IgD-negative memory B cell (primary cell): ENCODE measurements at regions not wholly inside any gene's neighbourhood (a gene's known extent, or its start where the extent isn't known, plus 50 kb on each side); places are given as distances from the start of the nearest gene placed in this dataset.

Source experiments
- H3K27ac Mint-ChIP-seq, 3 donors: one replicate each; pipeline ENCODE4 v1.8.0; 2020 to 2022; ENCODE audit warnings: mild to moderate bottlenecking in 3 of 3, mixed read lengths in 3 of 3, moderate library complexity in 1 of 3
- H3K27me3 Mint-ChIP-seq: one replicate; pipeline ENCODE4 v1.8.0; 2021; ENCODE audit warnings: mixed read lengths
- H3K36me3 Mint-ChIP-seq: one replicate; pipeline ENCODE4 v1.8.0; 2020; ENCODE audit warnings: mild to moderate bottlenecking, mixed read lengths
- H3K4me1 Mint-ChIP-seq, 3 donors: one replicate each; pipeline ENCODE4 v1.8.0; 2020 to 2022; ENCODE audit warnings: mixed read lengths in 3 of 3, mild to moderate bottlenecking in 1 of 3
- H3K4me3 Mint-ChIP-seq, 4 donors: one replicate each; pipeline ENCODE4 v1.8.0; 2020 to 2022; ENCODE audit warnings: mild to moderate bottlenecking in 4 of 4, mixed read lengths in 4 of 4, moderate library complexity in 3 of 4
- H3K9me3 Mint-ChIP-seq, 3 donors: one replicate each; pipeline ENCODE4 v1.8.0; 2020 to 2021; ENCODE audit warnings: mixed read lengths in 3 of 3, mild to moderate bottlenecking in 1 of 3

DNA sequence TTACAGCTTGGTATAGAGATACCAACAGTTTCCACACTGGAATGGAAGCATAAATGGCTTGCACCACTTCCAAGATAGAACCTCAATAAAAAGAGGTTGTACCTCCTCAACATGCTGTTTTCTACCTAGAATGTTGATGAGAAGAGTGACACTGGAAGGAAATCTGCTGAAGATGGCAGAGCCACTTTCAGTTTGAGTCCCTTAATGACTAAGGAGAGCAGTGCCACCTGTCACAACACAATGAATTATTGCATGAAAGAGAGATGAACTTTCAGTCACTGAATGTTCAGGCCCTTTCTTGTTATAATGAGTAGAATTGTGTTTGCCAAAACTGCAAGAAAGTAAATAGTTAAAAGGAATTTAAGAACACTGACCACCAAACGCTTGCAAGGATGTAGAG lies 958.5 kb downstream of the DTWD2 start:
- H3K27me3 Mint-ChIP-seq, result no peaks in the 10 kb centered on the region
- no peak overlapping the region for H3K27ac Mint-ChIP-seq
- H3K4me3 Mint-ChIP-seq, result no peak overlapping the region
- H3K9me3 Mint-ChIP-seq, result peaks cover 0 to 7% (median 0%) of the 10 kb centered on the region in 3 donors
- H3K36me3 Mint-ChIP-seq, result no peaks in the 10 kb centered on the region
- no peaks in the 10 kb centered on the region for H3K4me1 Mint-ChIP-seq

DNA sequence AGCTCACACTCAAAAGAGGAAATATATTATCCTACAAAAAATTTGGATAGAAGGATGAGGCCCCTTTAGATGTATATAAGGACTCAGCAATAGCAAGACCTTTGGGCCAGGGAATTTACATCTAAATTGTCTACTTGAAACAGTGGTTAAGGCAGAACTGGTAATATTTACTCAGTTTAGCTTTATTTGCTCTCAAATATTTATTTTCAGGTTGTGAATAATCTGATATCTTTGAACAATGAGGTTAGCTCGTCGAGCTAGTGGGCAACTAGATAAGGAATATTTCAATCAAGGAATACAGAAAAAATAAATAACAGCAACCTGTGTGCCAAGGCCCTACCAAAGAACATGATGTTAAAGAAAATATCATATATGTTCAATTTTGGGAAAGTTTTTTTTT lies 966.3 kb downstream of the DTWD2 start:
- Mint-ChIP-seq H3K4me3 (no peak overlapping the region), H3K36me3 (no peaks in the 10 kb centered on the region), H3K4me1 (no peaks in the 10 kb centered on the region), H3K9me3 (no peaks in the 10 kb centered on the region), H3K27ac (no peak overlapping the region), H3K27me3 (no peaks in the 10 kb centered on the region)

DNA sequence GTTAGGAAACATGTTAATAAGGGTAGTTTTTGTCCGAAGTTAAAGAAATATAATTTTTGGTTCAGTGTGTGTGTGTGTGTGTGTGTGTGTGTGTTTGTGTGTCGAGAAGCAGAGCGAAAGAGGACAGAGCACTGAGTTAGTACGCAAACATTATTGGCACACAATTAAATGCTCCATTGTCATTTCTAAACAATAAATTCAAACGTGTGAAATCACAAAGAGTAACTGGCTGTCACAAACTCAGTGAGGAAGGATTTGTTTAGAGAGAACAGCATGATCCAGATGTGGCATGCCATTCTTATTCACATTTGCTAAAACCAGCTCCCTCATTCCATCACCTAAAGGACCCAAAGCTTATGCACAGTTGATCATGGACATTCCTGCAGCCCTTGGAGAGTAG lies 970.8 kb downstream of the DTWD2 start:
- no peak overlapping the region for H3K4me3 Mint-ChIP-seq
- no peak overlapping the region for H3K27ac Mint-ChIP-seq
- H3K27me3 Mint-ChIP-seq, result no peaks in the 10 kb centered on the region
- H3K9me3 Mint-ChIP-seq, result peaks cover 0 to 2% (median 0%) of the 10 kb centered on the region in 3 donors
- H3K4me1 Mint-ChIP-seq, result no peaks in the 10 kb centered on the region
- no peaks in the 10 kb centered on the region for H3K36me3 Mint-ChIP-seq

DNA sequence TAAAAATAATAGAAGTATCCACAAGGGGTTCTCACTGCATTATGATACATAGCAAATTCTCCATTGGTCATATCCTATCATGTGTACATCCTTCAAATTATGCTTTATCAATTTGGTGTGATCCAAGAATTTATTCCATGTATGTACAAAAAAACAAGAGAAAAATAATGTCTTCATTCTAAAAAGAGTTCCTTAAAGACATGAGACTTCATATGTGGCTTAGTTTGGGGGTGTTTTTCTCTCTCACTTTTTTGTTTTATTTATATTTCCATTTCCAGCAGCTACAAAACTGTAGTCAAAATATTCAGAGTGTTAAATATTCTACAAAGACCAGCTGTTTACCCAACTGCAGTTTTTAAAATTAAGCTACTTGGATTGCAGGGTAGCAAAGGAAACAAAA lies 972.0 kb downstream of the DTWD2 start:
- Mint-ChIP-seq H3K4me3 (no peak overlapping the region), H3K36me3 (no peaks in the 10 kb centered on the region), H3K27ac (no peak overlapping the region), H3K9me3 (peaks cover 0 to 2% (median 0%) of the 10 kb centered on the region in 3 donors), H3K27me3 (no peaks in the 10 kb centered on the region), H3K4me1 (no peaks in the 10 kb centered on the region)

DNA sequence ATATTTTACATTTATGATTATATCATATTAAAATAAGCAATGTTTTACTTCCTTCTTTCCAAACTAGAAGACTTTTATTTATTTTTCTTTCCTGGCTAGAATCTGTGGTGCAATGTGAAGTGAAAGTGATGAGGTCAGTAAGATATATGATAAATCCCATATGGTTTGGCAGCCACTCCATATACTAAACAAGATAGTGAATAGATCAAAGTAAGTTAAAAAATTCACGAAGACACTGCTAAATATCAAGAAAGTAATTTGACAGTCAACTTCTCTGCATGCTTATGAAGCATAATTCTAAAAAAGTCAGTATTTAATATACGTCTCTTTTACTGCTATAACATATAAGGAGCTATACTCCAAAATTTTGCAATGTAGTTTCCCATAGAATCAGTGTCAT lies 972.8 kb downstream of the DTWD2 start:
- H3K27me3 Mint-ChIP-seq, result no peaks in the 10 kb centered on the region
- H3K9me3 Mint-ChIP-seq, result peaks cover 0 to 2% (median 0%) of the 10 kb centered on the region in 3 donors
- no peak overlapping the region for H3K4me3 Mint-ChIP-seq
- no peak overlapping the region for H3K27ac Mint-ChIP-seq
- no peaks in the 10 kb centered on the region for H3K4me1 Mint-ChIP-seq
- H3K36me3 Mint-ChIP-seq, result no peaks in the 10 kb centered on the region

DNA sequence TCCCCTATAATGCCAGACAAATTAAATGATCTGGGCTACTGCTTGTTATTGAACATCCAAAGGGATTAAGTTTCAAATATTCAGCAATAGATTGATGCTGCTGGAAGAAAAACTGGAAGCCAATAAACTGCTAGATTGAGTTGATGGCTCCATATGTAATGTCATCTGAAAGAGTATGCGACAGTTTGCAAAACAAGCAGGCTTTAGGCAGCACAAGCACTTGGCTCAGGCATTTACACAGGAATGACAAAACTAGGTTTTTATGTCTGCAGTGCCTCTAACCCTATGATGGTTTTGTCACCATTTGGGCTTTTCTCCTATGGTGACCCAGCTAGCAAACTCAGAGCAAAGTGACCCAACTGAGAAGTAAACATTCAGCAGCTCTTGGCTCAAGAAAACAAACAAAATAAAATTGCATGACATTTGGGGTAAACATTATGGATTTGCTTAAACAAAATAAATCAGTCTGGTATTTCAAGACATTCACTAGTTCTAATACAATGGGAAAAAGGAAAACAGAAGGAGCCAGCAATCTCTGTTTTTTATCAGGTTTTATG lies 978.5 kb downstream of the DTWD2 start:
- Mint-ChIP-seq H3K4me1 (no peaks in the 10 kb centered on the region), H3K27ac (no peak overlapping the region), H3K9me3 (peaks cover 0 to 2% (median 2%) of the 10 kb centered on the region in 3 donors), H3K4me3 (no peak overlapping the region), H3K27me3 (no peaks in the 10 kb centered on the region), H3K36me3 (no peaks in the 10 kb centered on the region)

DNA sequence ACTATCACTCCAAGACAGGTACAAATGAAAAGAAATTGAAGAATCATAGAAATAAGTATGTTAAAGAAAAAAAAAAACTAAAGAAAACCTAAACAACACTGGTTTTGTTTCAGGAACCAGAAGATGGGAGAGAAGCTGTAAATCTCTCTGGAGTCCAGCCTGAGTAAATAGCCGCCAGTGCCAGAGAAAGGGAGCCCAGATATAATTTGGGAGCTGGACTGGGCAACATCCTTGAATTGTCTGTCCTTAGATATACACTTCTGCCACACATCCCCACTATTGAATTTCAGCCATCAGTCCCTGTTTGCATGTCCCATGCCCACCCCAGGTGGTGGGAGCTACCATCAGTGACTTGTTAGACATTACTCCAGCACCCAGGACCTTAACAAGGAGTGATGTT lies 979.6 kb downstream of the DTWD2 start:
- peaks cover 0 to 2% (median 0%) of the 10 kb centered on the region in 3 donors for H3K9me3 Mint-ChIP-seq
- H3K27me3 Mint-ChIP-seq, result no peaks in the 10 kb centered on the region
- H3K27ac Mint-ChIP-seq, result no peak overlapping the region
- H3K4me3 Mint-ChIP-seq, result no peak overlapping the region
- no peaks in the 10 kb centered on the region for H3K36me3 Mint-ChIP-seq
- H3K4me1 Mint-ChIP-seq, result no peaks in the 10 kb centered on the region

DNA sequence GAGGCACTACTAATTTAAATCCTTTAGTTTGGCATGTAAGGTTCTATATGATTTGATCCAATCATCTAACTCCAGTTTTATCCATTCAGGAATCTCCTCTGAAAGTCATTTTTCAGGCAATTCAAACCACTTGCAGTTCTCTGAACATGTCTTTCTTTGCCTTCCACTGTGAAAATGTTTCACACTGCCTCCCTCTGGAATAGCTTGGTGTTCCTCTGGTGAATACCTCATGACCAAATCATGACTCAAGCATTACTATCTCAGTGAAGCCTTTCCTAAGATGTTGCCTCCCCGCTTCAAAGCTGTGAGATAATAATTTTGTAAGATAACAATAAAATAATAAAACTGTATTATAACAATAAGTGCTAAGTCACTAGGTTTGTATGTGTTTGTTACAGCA lies 981.1 kb downstream of the DTWD2 start:
- Mint-ChIP-seq H3K4me1 (no peaks in the 10 kb centered on the region), H3K4me3 (no peak overlapping the region)

DNA sequence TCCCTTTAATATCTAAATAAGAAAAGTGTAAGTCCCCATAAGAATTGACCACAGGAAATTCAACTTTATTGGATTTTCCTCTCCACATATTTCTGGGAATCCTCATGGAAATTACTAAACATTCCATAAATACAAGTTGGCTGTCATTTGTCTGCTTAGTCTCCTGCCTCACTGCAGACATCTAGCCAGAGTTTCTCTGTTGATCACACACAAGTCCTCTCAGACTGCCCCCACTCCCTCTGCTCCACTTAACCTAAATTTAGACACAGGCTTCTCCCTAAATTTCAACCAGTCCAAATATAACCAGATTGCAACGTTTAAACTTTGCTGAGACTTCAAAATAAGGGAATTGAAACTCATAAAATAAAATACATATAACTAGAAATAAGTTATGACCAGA lies 982.1 kb downstream of the DTWD2 start:
- Mint-ChIP-seq H3K36me3 (no peaks in the 10 kb centered on the region), H3K27me3 (no peaks in the 10 kb centered on the region), H3K4me3 (no peak overlapping the region), H3K9me3 (peaks cover 0 to 5% (median 0%) of the 10 kb centered on the region in 3 donors), H3K4me1 (no peaks in the 10 kb centered on the region), H3K27ac (no peak overlapping the region)

More for the DNA sequence above, 981.1 kb downstream of the DTWD2 start:
- Mint-ChIP-seq H3K36me3 (no peaks in the 10 kb centered on the region), H3K9me3 (peaks cover 0 to 5% (median 0%) of the 10 kb centered on the region in 3 donors), H3K27ac (no peak overlapping the region), H3K27me3 (no peaks in the 10 kb centered on the region)

DNA sequence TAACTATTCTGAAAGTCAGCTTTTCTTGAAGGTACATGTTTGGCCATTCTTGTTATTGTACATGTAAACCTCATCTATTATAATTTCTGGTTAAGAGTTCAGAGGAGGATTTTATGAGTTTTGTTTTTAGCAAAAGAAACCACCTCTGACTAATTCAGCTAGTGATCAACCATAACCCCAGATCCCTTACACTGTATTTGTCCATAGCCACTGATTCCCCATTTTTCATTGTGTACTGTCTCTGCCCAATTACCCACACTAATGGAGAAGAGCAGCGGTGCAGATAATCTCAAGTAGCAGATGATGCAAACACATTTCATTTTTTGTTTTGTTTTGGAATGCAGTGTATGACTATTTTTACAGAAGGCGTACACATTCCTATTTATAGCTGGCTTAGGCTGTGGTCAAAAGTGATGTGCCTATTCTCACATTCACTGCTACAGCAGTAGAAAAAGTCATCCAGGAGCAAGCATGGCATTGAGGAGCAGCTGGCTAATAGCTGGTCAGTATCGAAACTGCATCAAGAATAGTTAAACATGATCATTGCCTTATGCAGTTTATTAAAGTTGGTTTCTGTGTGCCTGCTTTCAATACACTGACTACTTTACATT lies 988.3 kb downstream of the DTWD2 start:
- peaks cover 0 to 3% (median 0%) of the 10 kb centered on the region in 3 donors for H3K9me3 Mint-ChIP-seq
- H3K4me3 Mint-ChIP-seq, result no peak overlapping the region
- H3K36me3 Mint-ChIP-seq, result no peaks in the 10 kb centered on the region
- no peak overlapping the region for H3K27ac Mint-ChIP-seq
- H3K27me3 Mint-ChIP-seq, result no peaks in the 10 kb centered on the region
- H3K4me1 Mint-ChIP-seq, result no peaks in the 10 kb centered on the region

DNA sequence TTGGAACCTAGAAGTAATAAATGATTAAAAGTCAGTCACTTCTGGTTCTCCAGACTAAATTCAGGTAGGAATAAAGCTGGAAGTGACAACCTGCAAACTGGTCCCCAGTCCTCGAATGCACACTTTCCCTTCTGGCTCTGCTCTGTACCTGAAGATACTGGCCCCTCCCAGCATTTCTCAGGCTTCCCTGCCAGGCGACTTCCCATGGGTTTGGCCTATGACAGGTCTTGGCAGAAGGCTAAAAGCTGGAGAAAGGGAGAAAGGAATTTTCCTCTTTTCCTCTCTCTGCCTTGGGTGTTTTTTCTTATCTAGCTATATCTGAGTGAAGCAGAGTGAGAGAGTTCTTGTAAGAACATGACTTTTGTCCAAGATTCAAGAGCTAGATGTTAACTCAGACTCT lies 1005.7 kb downstream of the DTWD2 start:
- Mint-ChIP-seq H3K9me3 (peaks cover 0 to under 1% (median 0%) of the 10 kb centered on the region in 3 donors), H3K27me3 (no peaks in the 10 kb centered on the region), H3K4me1 (no peaks in the 10 kb centered on the region), H3K27ac (no peak overlapping the region), H3K36me3 (no peaks in the 10 kb centered on the region), H3K4me3 (no peak overlapping the region)

DNA sequence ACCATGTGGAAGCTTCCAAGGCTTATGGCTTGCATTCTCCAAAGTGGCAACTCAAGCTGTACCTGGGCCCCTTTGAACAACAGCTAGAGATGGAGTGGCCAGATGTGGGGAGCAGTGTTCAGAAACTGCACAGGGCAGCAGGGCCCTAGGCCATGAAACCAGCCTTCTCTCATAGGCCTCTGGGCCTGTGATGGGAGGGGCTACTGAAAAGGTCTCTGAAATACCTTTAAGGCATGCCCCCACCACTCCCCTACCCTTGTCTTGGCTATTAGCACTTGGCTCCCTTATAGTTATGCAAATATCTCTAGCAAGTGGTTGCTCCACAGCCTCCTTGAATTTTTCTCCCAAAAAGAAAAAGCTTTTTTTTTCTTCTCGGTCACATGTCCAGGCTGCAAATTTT lies 1014.6 kb downstream of the DTWD2 start:
- Mint-ChIP-seq H3K36me3 (peaks cover 2% of the 10 kb centered on the region), H3K27me3 (no peaks in the 10 kb centered on the region), H3K4me3 (no peak overlapping the region), H3K9me3 (peaks cover 3 to 4% (median 3%) of the 10 kb centered on the region in 3 donors), H3K4me1 (no peaks in the 10 kb centered on the region), H3K27ac (no peak overlapping the region)

DNA sequence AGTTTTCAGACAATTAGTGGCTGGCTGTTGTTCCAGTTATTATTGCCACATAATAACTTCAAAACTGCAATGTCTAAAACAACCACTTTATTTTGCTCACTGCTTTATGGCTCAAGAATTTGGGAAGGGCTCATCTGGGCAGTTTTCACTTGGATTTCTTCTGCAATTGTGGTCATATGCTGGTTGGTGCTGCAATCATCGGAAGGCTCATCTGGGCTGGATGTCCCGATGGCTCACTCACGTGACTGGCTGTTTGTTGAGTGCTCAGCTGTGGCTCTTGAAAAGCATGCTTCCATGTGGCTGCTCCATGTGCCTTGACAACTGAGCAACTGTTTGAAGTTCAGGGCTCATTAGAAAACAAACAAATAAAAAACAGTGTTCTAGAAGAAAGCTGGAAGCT lies 1032.5 kb downstream of the DTWD2 start:
- Mint-ChIP-seq H3K27me3 (no peaks in the 10 kb centered on the region), H3K4me3 (peak overlapping the region in 1 of 4 donors; percentile 58), H3K36me3 (no peaks in the 10 kb centered on the region), H3K4me1 (no peaks in the 10 kb centered on the region), H3K9me3 (peaks cover 0 to 5% (median 4%) of the 10 kb centered on the region in 3 donors), H3K27ac (no peak overlapping the region)

DNA sequence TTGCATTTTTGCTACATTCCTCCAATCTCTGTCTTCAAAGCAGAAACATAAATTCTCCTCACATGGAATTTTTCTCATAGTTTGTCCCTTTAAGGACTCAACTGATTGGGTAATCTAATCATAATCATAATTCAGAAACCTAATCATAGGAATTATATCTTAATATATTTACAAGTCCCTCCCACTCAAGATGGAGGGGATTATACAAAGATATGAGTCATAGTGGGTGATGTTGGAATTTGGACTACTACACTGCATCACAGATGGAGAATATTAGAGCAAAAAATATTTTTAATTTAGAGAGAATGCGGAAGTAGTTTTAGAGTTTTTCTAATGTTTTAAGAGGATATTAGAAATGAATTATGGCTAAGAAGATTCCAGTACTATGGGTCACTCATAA lies 1034.0 kb downstream of the DTWD2 start:
- Mint-ChIP-seq H3K4me1 (no peaks in the 10 kb centered on the region), H3K9me3 (peaks cover 0 to 5% (median 3%) of the 10 kb centered on the region in 3 donors), H3K27ac (no peak overlapping the region), H3K27me3 (no peaks in the 10 kb centered on the region), H3K4me3 (no peak overlapping the region), H3K36me3 (no peaks in the 10 kb centered on the region)

DNA sequence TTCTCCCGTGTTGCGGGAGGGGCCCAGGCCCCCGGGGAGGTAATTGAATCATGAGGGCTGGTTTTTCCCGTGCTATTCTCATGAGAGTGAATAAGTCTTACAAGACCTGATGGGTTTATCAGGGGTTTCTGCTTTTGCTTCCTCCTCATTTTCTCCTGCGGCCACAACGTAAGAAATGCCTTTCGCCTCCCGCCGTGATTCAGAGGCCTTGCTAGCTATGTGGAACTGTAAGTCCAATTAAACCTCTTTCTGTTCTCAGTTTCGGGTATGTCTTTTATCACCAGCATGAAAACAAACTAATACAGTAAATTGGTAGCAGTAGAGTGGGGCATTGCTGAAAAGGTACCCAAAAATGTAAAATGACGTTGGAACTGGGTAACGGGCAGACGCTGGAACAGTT lies 1035.1 kb downstream of the DTWD2 start:
- Mint-ChIP-seq H3K27me3 (no peaks in the 10 kb centered on the region), H3K4me3 (no peak overlapping the region), H3K27ac (no peak overlapping the region), H3K36me3 (no peaks in the 10 kb centered on the region), H3K9me3 (peaks cover 0 to 5% (median 1%) of the 10 kb centered on the region in 3 donors), H3K4me1 (no peaks in the 10 kb centered on the region)

DNA sequence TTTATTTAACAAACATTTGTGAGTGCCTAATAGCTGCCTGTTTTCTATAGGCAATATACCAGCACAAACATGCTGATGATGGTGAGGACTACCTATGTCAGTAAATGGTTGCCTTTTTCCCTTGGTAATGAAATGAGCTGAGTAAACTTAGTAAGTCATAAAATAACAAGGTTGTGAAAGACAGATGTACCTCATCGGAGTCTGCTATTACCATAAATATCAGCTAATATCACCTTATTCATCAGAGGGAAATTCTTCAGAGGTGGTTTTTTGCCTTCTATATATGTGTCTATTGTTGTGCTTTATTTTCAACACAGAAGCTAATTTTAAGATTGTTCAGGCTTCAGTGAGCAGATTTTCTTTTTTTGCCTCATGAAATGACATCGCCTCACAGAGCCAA lies 1040.5 kb downstream of the DTWD2 start:
- Mint-ChIP-seq H3K36me3 (no peaks in the 10 kb centered on the region), H3K27ac (no peak overlapping the region), H3K4me3 (no peak overlapping the region), H3K9me3 (peaks cover 0 to 8% (median 2%) of the 10 kb centered on the region in 3 donors), H3K4me1 (no peaks in the 10 kb centered on the region), H3K27me3 (no peaks in the 10 kb centered on the region)
